ENCODE measurements at regions not wholly inside any gene's neighbourhood (a gene's known extent, or its start where the extent isn't known, plus 50 kb on each side); places are given as distances from the start of the nearest gene placed in this dataset.

GRCh38 chr7:84536271-84536870 lies 341.8 kb upstream of the SEMA3A start:
- Mint-ChIP-seq H3K4me1 (peaks cover 18% of the 10 kb centered on the region), H3K36me3 (ENCODE audit: low read depth) (no peaks in the 10 kb centered on the region), H3K27me3 (ENCODE audit: insufficient read depth, low read depth, poor library complexity) (no peaks in the 10 kb centered on the region), H3K27ac (0 out of 2 replicates have a peak overlapping the region, but pooled peaks have one; percentile 56), H3K9me3 (no peaks in the 10 kb centered on the region), H3K4me3 (no peak overlapping the region)
- no peaks in the 10 kb centered on the region for H3K27me3 ChIP-seq (ENCODE audit: insufficient read depth)
- H3K4me2 ChIP-seq = no peak overlapping the region
- peaks cover 18% of the 10 kb centered on the region for H3K4me1 ChIP-seq (ENCODE audit: insufficient read depth)
- H3K79me2 ChIP-seq (replicated peaks; ENCODE audit: insufficient read depth) = no peaks in the 10 kb centered on the region
- no peak overlapping the region for H3K27ac ChIP-seq (ENCODE audit: low read depth)
- DNase-seq (ENCODE audit: low spot score) = no peak
- no peaks in the 10 kb centered on the region for H4K20me1 ChIP-seq (replicated peaks; ENCODE audit: insufficient read depth)
- ATAC-seq = no peak
- no peak for TF ChIP-seq EZH2phosphoT487 (IDR thresholded peaks at IDR 0.05; ENCODE audit: unreplicated experiment)
- TF ChIP-seq ETS1 (IDR thresholded peaks at IDR 0.05) = no peak
- no peak for TF ChIP-seq CREB1 (CRISPR knock-in tag; IDR thresholded peaks at IDR 0.05; ENCODE audit: low read depth)
- TF ChIP-seq POLR2AphosphoS5 (IDR thresholded peaks at IDR 0.05; ENCODE audit: low read depth) = no peak
- no peak for TF ChIP-seq ZNF331 (CRISPR knock-in tag; IDR thresholded peaks at IDR 0.05; ENCODE audit: low read depth)
- no peak for TF ChIP-seq CTCF (conservative IDR thresholded peaks at IDR 0.05; ENCODE audit: low read depth in 2 of 2)
- TF ChIP-seq JUNB (IDR thresholded peaks at IDR 0.05; ENCODE audit: unreplicated experiment) = no peak
- TF ChIP-seq, protein P1, sequence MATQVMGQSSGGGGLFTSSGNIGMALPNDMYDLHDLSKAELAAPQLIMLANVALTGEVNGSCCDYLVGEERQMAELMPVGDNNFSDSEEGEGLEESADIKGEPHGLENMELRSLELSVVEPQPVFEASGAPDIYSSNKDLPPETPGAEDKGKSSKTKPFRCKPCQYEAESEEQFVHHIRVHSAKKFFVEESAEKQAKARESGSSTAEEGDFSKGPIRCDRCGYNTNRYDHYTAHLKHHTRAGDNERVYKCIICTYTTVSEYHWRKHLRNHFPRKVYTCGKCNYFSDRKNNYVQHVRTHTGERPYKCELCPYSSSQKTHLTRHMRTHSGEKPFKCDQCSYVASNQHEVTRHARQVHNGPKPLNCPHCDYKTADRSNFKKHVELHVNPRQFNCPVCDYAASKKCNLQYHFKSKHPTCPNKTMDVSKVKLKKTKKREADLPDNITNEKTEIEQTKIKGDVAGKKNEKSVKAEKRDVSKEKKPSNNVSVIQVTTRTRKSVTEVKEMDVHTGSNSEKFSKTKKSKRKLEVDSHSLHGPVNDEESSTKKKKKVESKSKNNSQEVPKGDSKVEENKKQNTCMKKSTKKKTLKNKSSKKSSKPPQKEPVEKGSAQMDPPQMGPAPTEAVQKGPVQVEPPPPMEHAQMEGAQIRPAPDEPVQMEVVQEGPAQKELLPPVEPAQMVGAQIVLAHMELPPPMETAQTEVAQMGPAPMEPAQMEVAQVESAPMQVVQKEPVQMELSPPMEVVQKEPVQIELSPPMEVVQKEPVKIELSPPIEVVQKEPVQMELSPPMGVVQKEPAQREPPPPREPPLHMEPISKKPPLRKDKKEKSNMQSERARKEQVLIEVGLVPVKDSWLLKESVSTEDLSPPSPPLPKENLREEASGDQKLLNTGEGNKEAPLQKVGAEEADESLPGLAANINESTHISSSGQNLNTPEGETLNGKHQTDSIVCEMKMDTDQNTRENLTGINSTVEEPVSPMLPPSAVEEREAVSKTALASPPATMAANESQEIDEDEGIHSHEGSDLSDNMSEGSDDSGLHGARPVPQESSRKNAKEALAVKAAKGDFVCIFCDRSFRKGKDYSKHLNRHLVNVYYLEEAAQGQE (IDR thresholded peaks at IDR 0.05; ENCODE audit: unreplicated experiment) = no peak
- TF ChIP-seq, protein P2, sequence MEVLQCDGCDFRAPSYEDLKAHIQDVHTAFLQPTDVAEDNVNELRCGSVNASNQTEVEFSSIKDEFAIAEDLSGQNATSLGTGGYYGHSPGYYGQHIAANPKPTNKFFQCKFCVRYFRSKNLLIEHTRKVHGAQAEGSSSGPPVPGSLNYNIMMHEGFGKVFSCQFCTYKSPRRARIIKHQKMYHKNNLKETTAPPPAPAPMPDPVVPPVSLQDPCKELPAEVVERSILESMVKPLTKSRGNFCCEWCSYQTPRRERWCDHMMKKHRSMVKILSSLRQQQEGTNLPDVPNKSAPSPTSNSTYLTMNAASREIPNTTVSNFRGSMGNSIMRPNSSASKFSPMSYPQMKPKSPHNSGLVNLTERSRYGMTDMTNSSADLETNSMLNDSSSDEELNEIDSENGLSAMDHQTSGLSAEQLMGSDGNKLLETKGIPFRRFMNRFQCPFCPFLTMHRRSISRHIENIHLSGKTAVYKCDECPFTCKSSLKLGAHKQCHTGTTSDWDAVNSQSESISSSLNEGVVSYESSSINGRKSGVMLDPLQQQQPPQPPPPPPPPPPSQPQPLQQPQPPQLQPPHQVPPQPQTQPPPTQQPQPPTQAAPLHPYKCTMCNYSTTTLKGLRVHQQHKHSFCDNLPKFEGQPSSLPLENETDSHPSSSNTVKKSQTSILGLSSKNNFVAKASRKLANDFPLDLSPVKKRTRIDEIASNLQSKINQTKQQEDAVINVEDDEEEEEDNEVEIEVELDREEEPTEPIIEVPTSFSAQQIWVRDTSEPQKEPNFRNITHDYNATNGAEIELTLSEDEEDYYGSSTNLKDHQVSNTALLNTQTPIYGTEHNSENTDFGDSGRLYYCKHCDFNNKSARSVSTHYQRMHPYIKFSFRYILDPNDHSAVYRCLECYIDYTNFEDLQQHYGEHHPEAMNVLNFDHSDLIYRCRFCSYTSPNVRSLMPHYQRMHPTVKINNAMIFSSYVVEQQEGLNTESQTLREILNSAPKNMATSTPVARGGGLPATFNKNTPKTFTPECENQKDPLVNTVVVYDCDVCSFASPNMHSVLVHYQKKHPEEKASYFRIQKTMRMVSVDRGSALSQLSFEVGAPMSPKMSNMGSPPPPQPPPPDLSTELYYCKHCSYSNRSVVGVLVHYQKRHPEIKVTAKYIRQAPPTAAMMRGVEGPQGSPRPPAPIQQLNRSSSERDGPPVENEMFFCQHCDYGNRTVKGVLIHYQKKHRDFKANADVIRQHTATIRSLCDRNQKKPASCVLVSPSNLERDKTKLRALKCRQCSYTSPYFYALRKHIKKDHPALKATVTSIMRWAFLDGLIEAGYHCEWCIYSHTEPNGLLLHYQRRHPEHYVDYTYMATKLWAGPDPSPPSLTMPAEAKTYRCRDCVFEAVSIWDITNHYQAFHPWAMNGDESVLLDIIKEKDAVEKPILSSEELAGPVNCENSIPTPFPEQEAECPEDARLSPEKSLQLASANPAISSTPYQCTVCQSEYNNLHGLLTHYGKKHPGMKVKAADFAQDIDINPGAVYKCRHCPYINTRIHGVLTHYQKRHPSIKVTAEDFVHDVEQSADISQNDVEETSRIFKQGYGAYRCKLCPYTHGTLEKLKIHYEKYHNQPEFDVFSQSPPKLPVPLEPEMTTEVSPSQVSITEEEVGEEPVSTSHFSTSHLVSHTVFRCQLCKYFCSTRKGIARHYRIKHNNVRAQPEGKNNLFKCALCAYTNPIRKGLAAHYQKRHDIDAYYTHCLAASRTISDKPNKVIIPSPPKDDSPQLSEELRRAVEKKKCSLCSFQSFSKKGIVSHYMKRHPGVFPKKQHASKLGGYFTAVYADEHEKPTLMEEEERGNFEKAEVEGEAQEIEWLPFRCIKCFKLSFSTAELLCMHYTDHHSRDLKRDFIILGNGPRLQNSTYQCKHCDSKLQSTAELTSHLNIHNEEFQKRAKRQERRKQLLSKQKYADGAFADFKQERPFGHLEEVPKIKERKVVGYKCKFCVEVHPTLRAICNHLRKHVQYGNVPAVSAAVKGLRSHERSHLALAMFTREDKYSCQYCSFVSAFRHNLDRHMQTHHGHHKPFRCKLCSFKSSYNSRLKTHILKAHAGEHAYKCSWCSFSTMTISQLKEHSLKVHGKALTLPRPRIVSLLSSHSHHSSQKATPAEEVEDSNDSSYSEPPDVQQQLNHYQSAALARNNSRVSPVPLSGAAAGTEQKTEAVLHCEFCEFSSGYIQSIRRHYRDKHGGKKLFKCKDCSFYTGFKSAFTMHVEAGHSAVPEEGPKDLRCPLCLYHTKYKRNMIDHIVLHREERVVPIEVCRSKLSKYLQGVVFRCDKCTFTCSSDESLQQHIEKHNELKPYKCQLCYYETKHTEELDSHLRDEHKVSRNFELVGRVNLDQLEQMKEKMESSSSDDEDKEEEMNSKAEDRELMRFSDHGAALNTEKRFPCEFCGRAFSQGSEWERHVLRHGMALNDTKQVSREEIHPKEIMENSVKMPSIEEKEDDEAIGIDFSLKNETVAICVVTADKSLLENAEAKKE (CRISPR knock-in tag; IDR thresholded peaks at IDR 0.05) = no peak
- no peak for TF ChIP-seq NANOG (IDR thresholded peaks at IDR 0.05; ENCODE audit: borderline replicate concordance)
- no peak for TF ChIP-seq EZH2 (IDR thresholded peaks at IDR 0.05; ENCODE audit: low read depth, unreplicated experiment)
- no peak for TF ChIP-seq ZNF114 (CRISPR knock-in tag; IDR thresholded peaks at IDR 0.05)
- no peak for TF ChIP-seq STAT1 (IDR thresholded peaks at IDR 0.05; ENCODE audit: unreplicated experiment)
- H3F3A ChIP-seq (replicated peaks; ENCODE audit: low read depth) = no peaks in the 10 kb centered on the region
- H3K4me3 ChIP-seq = no peak overlapping the region
- 0 out of 2 replicates have a peak overlapping the region, but pooled peaks have one; percentile 8 for H2AFZ ChIP-seq
- H3K36me3 ChIP-seq (ENCODE audit: insufficient read depth) = no peaks in the 10 kb centered on the region
- H3K9me2 ChIP-seq (ENCODE audit: insufficient read depth) = no peaks in the 10 kb centered on the region

All from GM23338 (cell line).